H7 (cell line): ENCODE measurements at regions not wholly inside any gene's neighbourhood (a gene's known extent, or its start where the extent isn't known, plus 50 kb on each side); places are given as distances from the start of the nearest gene placed in this dataset.
A peak's percentile ranks its signal among the peaks of the same experiment; 100 is the strongest.
"Not testable (repeated sequence)": the region's sequence is repeated elsewhere in the genome, so short reads cannot be mapped to it uniquely, and the experiment has no call there.

Source experiments
- DNase-seq: peaks from one replicate; pipeline ENCODE4 v3.0.0; 2012
- H3K27me3 ChIP-seq: 2 replicates; pipeline ENCODE4 v1.6.0; 2011; ENCODE audit warnings: mild to moderate bottlenecking, low read length; ENCODE audit not compliant: control insufficient read depth, insufficient read depth
- H3K36me3 ChIP-seq: replicated peaks from 2 replicates; pipeline ENCODE4 v1.5.1; 2011; ENCODE audit warnings: low read length; ENCODE audit not compliant: control insufficient read depth, insufficient read depth
- H3K4me3 ChIP-seq: 2 replicates; pipeline ENCODE4 v1.5.1; 2011; ENCODE audit warnings: low read depth, mild to moderate bottlenecking, control low read depth, low read length, moderate library complexity; ENCODE audit not compliant: insufficient read depth

GRCh38 chr6:27775796-27776184 lies 136.4 kb downstream of the OR2B2 start:
- peaks cover 35% of the 10 kb centered on the region for H3K27me3 ChIP-seq
- no peak for DNase-seq
- H3K36me3 ChIP-seq = no peaks in the 10 kb centered on the region
- H3K4me3 ChIP-seq = no peak overlapping the region

GRCh38 chr6:27775138-27775795 lies 136.9 kb downstream of the OR2B2 start:
- peaks cover 35% of the 10 kb centered on the region for H3K27me3 ChIP-seq
- not testable (repeated sequence) for DNase-seq, H3K36me3 ChIP-seq, H3K4me3 ChIP-seq

GRCh38 chr6:27774264-27774600 lies 138.0 kb downstream of the OR2B2 start:
- H3K4me3 ChIP-seq, DNase-seq, H3K36me3 ChIP-seq: not testable (repeated sequence)
- peaks cover 46% of the 10 kb centered on the region for H3K27me3 ChIP-seq

- H3K27me3 ChIP-seq = peaks cover 51% of the 10 kb centered on the region
- not testable (repeated sequence) for H3K36me3 ChIP-seq, H3K4me3 ChIP-seq, DNase-seq
These were observed 138.5 kb downstream of the OR2B2 start for GRCh38 chr6:27773542-27774263.

GRCh38 chr6:27772261-27773001 lies 139.8 kb downstream of the OR2B2 start:
- Histone ChIP-seq H3K4me3 (peak overlapping the region; percentile 27), H3K36me3 (no peaks in the 10 kb centered on the region), H3K27me3 (peaks cover 64% of the 10 kb centered on the region)
- peak; percentile 79 for DNase-seq

- no peak overlapping the region for H3K4me3 ChIP-seq
- H3K27me3 ChIP-seq = peaks cover 74% of the 10 kb centered on the region
- DNase-seq = no peak
These were observed 141.0 kb downstream of the OR2B2 start for GRCh38 chr6:27771235-27771634.

GRCh38 chr6:27770724-27771123 lies 141.5 kb downstream of the OR2B2 start:
- H3K36me3 ChIP-seq = no peaks in the 10 kb centered on the region
- H3K4me3 ChIP-seq = no peak overlapping the region
- H3K27me3 ChIP-seq = peaks cover 79% of the 10 kb centered on the region
- peak; percentile 55 for DNase-seq

More at GRCh38 chr6:27771235-27771634, 141.0 kb downstream of the OR2B2 start:
- no peaks in the 10 kb centered on the region for H3K36me3 ChIP-seq

GRCh38 chr6:27768556-27768955 lies 143.6 kb downstream of the OR2B2 start:
- Histone ChIP-seq H3K27me3 (peaks cover 87% of the 10 kb centered on the region), H3K4me3 (no peak overlapping the region), H3K36me3 (no peaks in the 10 kb centered on the region)
- no peak for DNase-seq

- Histone ChIP-seq H3K36me3 (no peaks in the 10 kb centered on the region), H3K27me3 (peaks cover 83% of the 10 kb centered on the region), H3K4me3 (no peak overlapping the region)
- no peak for DNase-seq
These were observed 144.3 kb downstream of the OR2B2 start for GRCh38 chr6:27767851-27768250.

- Histone ChIP-seq H3K36me3 (no peaks in the 10 kb centered on the region), H3K4me3 (no peak overlapping the region), H3K27me3 (peaks cover 81% of the 10 kb centered on the region)
- no peak for DNase-seq
These were observed 145.8 kb downstream of the OR2B2 start for GRCh38 chr6:27766405-27766804.

- no peak overlapping the region for H3K4me3 ChIP-seq
- peaks cover 86% of the 10 kb centered on the region for H3K27me3 ChIP-seq
- no peaks in the 10 kb centered on the region for H3K36me3 ChIP-seq
- DNase-seq = no peak
These were observed 147.1 kb downstream of the OR2B2 start for GRCh38 chr6:27765028-27765590.

- Histone ChIP-seq H3K27me3 (peaks cover 81% of the 10 kb centered on the region), H3K36me3 (no peaks in the 10 kb centered on the region), H3K4me3 (peak overlapping the region; percentile 60; the same call in 1 of the 2 replicates)
- no peak for DNase-seq
These were observed 150.8 kb downstream of the OR2B2 start for GRCh38 chr6:27761391-27761790.

- peaks cover 81% of the 10 kb centered on the region for H3K27me3 ChIP-seq
- no peaks in the 10 kb centered on the region for H3K36me3 ChIP-seq
- no peak for DNase-seq
- H3K4me3 ChIP-seq = no peak overlapping the region
These were observed 151.7 kb downstream of the OR2B2 start for GRCh38 chr6:27760464-27760863.

- no peak for DNase-seq
- Histone ChIP-seq H3K27me3 (peaks cover 81% of the 10 kb centered on the region), H3K36me3 (no peaks in the 10 kb centered on the region), H3K4me3 (no peak overlapping the region)
These were observed 152.3 kb downstream of the OR2B2 start for GRCh38 chr6:27759930-27760329.

- DNase-seq = peak; percentile 60
- Histone ChIP-seq H3K27me3 (peaks cover 79% of the 10 kb centered on the region), H3K36me3 (no peaks in the 10 kb centered on the region), H3K4me3 (no peak overlapping the region)
These were observed 153.7 kb downstream of the OR2B2 start for GRCh38 chr6:27758491-27758890.
